ENCODE measurements at regions not wholly inside any gene's neighbourhood (a gene's known extent, or its start where the extent isn't known, plus 50 kb on each side); places are given as distances from the start of the nearest gene placed in this dataset.

DNA sequence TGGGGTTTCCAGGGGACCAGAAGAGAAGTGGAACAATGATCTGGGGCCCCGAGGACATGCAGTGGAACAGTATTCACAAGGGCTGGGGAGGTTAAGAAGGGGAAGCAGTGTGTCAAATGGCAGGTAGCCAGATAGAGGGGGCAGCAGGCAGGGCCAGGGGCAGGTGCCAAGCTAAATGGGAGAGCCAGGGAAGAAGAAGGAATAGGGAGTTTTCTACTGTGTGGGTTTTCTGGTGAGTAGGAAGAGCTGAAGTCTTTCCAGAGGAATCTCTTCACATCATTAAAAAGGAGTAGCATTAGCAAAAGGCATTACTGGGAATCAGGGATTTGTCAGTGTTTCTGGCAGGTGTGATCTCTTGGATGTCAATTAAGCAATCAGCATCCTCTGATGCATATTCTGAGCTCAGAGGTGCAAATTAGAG is 55.8 kb downstream of the IRAG1 start:
- TF ChIP-seq, protein P1, sequence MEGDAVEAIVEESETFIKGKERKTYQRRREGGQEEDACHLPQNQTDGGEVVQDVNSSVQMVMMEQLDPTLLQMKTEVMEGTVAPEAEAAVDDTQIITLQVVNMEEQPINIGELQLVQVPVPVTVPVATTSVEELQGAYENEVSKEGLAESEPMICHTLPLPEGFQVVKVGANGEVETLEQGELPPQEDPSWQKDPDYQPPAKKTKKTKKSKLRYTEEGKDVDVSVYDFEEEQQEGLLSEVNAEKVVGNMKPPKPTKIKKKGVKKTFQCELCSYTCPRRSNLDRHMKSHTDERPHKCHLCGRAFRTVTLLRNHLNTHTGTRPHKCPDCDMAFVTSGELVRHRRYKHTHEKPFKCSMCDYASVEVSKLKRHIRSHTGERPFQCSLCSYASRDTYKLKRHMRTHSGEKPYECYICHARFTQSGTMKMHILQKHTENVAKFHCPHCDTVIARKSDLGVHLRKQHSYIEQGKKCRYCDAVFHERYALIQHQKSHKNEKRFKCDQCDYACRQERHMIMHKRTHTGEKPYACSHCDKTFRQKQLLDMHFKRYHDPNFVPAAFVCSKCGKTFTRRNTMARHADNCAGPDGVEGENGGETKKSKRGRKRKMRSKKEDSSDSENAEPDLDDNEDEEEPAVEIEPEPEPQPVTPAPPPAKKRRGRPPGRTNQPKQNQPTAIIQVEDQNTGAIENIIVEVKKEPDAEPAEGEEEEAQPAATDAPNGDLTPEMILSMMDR (IDR thresholded peaks at IDR 0.05 in 4 of 5, conservative IDR thresholded peaks at IDR 0.05 in 1 of 5), result no peak
- TF ChIP-seq POLR2A (IDR thresholded peaks at IDR 0.05), result no peak

Data from gastrocnemius medialis (tissue), 4 donors.